Naive thymus-derived CD4-positive, alpha-beta T cell (primary cell): ENCODE measurements at regions not wholly inside any gene's neighbourhood (a gene's known extent, or its start where the extent isn't known, plus 50 kb on each side); places are given as distances from the start of the nearest gene placed in this dataset.

Experiments
- ATAC-seq: fragments of 150-1000 bp; cut with Tn5 transposase; 2 replicates; pipeline ENCODE4 v1.10.0; 2021; ENCODE audit warnings: mild to moderate bottlenecking, moderate library complexity
- CTCF ChIA-PET: fragments of 350-600 bp; sonication (Branson Sonifier 250); formaldehyde crosslinking; loops from one replicate; lab custom pipeline; 2021; ENCODE audit warnings: antibody characterized with exemption; lab: Charles Lee
- POLR2A ChIA-PET: fragments of 350-600 bp; sonication (Branson Sonifier 250); formaldehyde crosslinking; loops from one replicate; lab custom pipeline; 2021; ENCODE audit warnings: antibody characterized with exemption, inconsistent platforms; lab: Charles Lee
- DNase-seq, 9 donors: peaks; one replicate each; pipeline versions ENCODE4 v3.0.0 to v3.0.0-alpha.2; 2020 to 2022; ENCODE audit warnings: mixed read lengths in 1 of 9
- H3K27ac ChIP-seq: one replicate; pipeline ENCODE4 v1.7.0; 2013; ENCODE audit warnings: mild to moderate bottlenecking, low read depth, low read length, moderate library complexity
- H3K27me3 ChIP-seq, 2 donors: one replicate each; pipeline ENCODE4 v1.7.0; 2013; ENCODE audit warnings: low read length in 2 of 2, mild to moderate bottlenecking in 2 of 2, moderate library complexity in 2 of 2; ENCODE audit not compliant: control insufficient read depth in 2 of 2, insufficient read depth in 2 of 2
- H3K36me3 ChIP-seq, 3 experiments: 1 replicate in 2 of 3; 2 replicates in 1 of 3; pipeline ENCODE4 v1.7.0; 2013; ENCODE audit warnings: low read length in 3 of 3, mild to moderate bottlenecking in 3 of 3, moderate library complexity in 1 of 3; ENCODE audit not compliant: insufficient read depth in 3 of 3, control insufficient read depth in 2 of 3
- H3K4me1 ChIP-seq, 2 donors: one replicate each; pipeline ENCODE4 v1.7.0; 2013; ENCODE audit warnings: low read length in 2 of 2, mild to moderate bottlenecking in 2 of 2, moderate library complexity in 1 of 2; ENCODE audit not compliant: control insufficient read depth in 2 of 2, insufficient read depth in 2 of 2
- H3K4me3 ChIP-seq: 2 replicates; pipeline ENCODE4 v1.7.0; 2013; ENCODE audit warnings: mild to moderate bottlenecking, low read length
- H3K9me3 ChIP-seq, 3 experiments: 1 replicate in 2 of 3; 2 replicates in 1 of 3; pipeline ENCODE4 v1.7.0; 2013; ENCODE audit warnings: low read length in 3 of 3; ENCODE audit not compliant: control insufficient read depth in 2 of 3
- H3K27ac Mint-ChIP-seq, 9 donors: one replicate each; pipeline ENCODE4 v1.8.0; 2020 to 2022; ENCODE audit warnings: mixed read lengths in 9 of 9, mild to moderate bottlenecking in 8 of 9, moderate library complexity in 5 of 9, inconsistent platforms in 2 of 9
- H3K27me3 Mint-ChIP-seq, 5 donors: one replicate each; pipeline ENCODE4 v1.8.0; 2021 to 2022; ENCODE audit warnings: mixed read lengths in 5 of 5, mild to moderate bottlenecking in 1 of 5
- H3K36me3 Mint-ChIP-seq, 5 donors: one replicate each; pipeline ENCODE4 v1.8.0; 2020 to 2022; ENCODE audit warnings: mixed read lengths in 5 of 5, mild to moderate bottlenecking in 3 of 5, inconsistent platforms in 1 of 5
- H3K4me1 Mint-ChIP-seq, 7 donors: one replicate each; pipeline ENCODE4 v1.8.0; 2020 to 2022; ENCODE audit warnings: mixed read lengths in 7 of 7, mild to moderate bottlenecking in 3 of 7, inconsistent platforms in 1 of 7
- H3K4me3 Mint-ChIP-seq, 10 donors: one replicate each; pipeline ENCODE4 v1.8.0; 2020 to 2022; ENCODE audit warnings: mild to moderate bottlenecking in 10 of 10, mixed read lengths in 10 of 10, moderate library complexity in 6 of 10, inconsistent platforms in 2 of 10
- H3K9me3 Mint-ChIP-seq, 11 donors: one replicate each; pipeline ENCODE4 v1.8.0; 2020 to 2022; ENCODE audit warnings: mixed read lengths in 11 of 11, mild to moderate bottlenecking in 4 of 11, inconsistent platforms in 1 of 11, moderate library complexity in 1 of 11
- intact Hi-C, 2 donors: fragments of 100-400 bp; cut with micrococcal nuclease; formaldehyde crosslinking; loops; one replicate each; pipeline ENCODE4 v1.15.1; 2023

- no peak overlapping the region for H3K4me3 ChIP-seq
- peaks cover 0 to 5% (median 0%) of the 10 kb centered on the region in 11 donors for H3K9me3 Mint-ChIP-seq
- POLR2A ChIA-PET = no interaction called here
- peaks cover 4 to 24% (median 16%) of the 10 kb centered on the region in 5 donors for H3K27me3 Mint-ChIP-seq
- intact Hi-C loops = no loop called here
- no peak overlapping the region for H3K27ac Mint-ChIP-seq
- no peak overlapping the region for H3K4me3 Mint-ChIP-seq
- no peak overlapping the region for H3K27ac ChIP-seq
- no peaks in the 10 kb centered on the region for H3K27me3 ChIP-seq
- CTCF ChIA-PET = interaction anchor here (0.7 kb wide), 1 partner anchor 10 kb away, joined by 3 read pairs; no protein-coding TSS in a partner anchor
- no peaks in the 10 kb centered on the region for H3K4me1 Mint-ChIP-seq
- H3K36me3 Mint-ChIP-seq = no peaks in the 10 kb centered on the region
- ATAC-seq (no peak), DNase-seq (no peak)
- H3K4me1 ChIP-seq = no peaks in the 10 kb centered on the region
- no peaks in the 10 kb centered on the region for H3K9me3 ChIP-seq
- H3K36me3 ChIP-seq = no peaks in the 10 kb centered on the region
These were observed 171.4 kb upstream of the SERPINE2 start for GRCh38 chr2:224210286-224211180.

GRCh38 chr2:224209555-224210285 is 170.6 kb upstream of the SERPINE2 start:
- CTCF ChIA-PET = interaction anchor here (0.7 kb wide), 1 partner anchor 11 kb away, joined by 3 read pairs; no protein-coding TSS in a partner anchor
- Mint-ChIP-seq H3K4me3 (no peak overlapping the region), H3K36me3 (no peaks in the 10 kb centered on the region), H3K4me1 (no peaks in the 10 kb centered on the region), H3K9me3 (peaks cover 0 to 5% (median 0%) of the 10 kb centered on the region in 11 donors), H3K27ac (no peak overlapping the region), H3K27me3 (peaks cover 4 to 27% (median 16%) of the 10 kb centered on the region in 5 donors)
- no peak overlapping the region for H3K4me3 ChIP-seq
- no peaks in the 10 kb centered on the region for H3K27me3 ChIP-seq
- H3K36me3 ChIP-seq = no peaks in the 10 kb centered on the region
- DNase-seq (no peak), ATAC-seq (no peak)
- no peak overlapping the region for H3K27ac ChIP-seq
- H3K4me1 ChIP-seq = no peaks in the 10 kb centered on the region
- POLR2A ChIA-PET = no interaction called here
- H3K9me3 ChIP-seq = no peaks in the 10 kb centered on the region
- intact Hi-C loops = no loop called here

- Histone ChIP-seq H3K4me3 (no peak overlapping the region), H3K36me3 (no peaks in the 10 kb centered on the region), H3K9me3 (no peaks in the 10 kb centered on the region), H3K27me3 (no peaks in the 10 kb centered on the region), H3K4me1 (no peaks in the 10 kb centered on the region), H3K27ac (no peak overlapping the region)
- peaks cover 4 to 33% (median 16%) of the 10 kb centered on the region in 5 donors for H3K27me3 Mint-ChIP-seq
- POLR2A ChIA-PET = no interaction called here
- no peaks in the 10 kb centered on the region for H3K36me3 Mint-ChIP-seq
- no peak overlapping the region for H3K27ac Mint-ChIP-seq
- no peaks in the 10 kb centered on the region for H3K4me1 Mint-ChIP-seq
- no peak for ATAC-seq
- CTCF ChIA-PET = no interaction called here
- intact Hi-C loops = no loop called here
- no peak overlapping the region for H3K4me3 Mint-ChIP-seq
- H3K9me3 Mint-ChIP-seq = peaks cover 0 to 5% (median 0%) of the 10 kb centered on the region in 11 donors
- DNase-seq = no peak
These were observed 169.4 kb upstream of the SERPINE2 start for GRCh38 chr2:224208443-224208842.

- peaks cover 0 to 5% (median 0%) of the 10 kb centered on the region in 11 donors for H3K9me3 Mint-ChIP-seq
- H3K4me3 Mint-ChIP-seq = no peak overlapping the region
- ChIA-PET POLR2A (no interaction called here), CTCF (no interaction called here)
- H3K36me3 Mint-ChIP-seq = no peaks in the 10 kb centered on the region
- H3K36me3 ChIP-seq = no peaks in the 10 kb centered on the region
- H3K27ac ChIP-seq = no peak overlapping the region
- no peak for DNase-seq
- H3K4me1 Mint-ChIP-seq = no peaks in the 10 kb centered on the region
- H3K27ac Mint-ChIP-seq = no peak overlapping the region
- ATAC-seq = no peak
- peaks cover 4 to 33% (median 17%) of the 10 kb centered on the region in 5 donors for H3K27me3 Mint-ChIP-seq
- intact Hi-C loops = no loop called here
- H3K27me3 ChIP-seq = no peaks in the 10 kb centered on the region
- no peaks in the 10 kb centered on the region for H3K4me1 ChIP-seq
- H3K4me3 ChIP-seq = no peak overlapping the region
- H3K9me3 ChIP-seq = no peaks in the 10 kb centered on the region
These were observed 168.9 kb upstream of the SERPINE2 start for GRCh38 chr2:224208007-224208406.

- no peak overlapping the region for H3K27ac ChIP-seq
- ATAC-seq = no peak
- no peak for DNase-seq
- Mint-ChIP-seq H3K27me3 (peaks cover 4 to 33% (median 23%) of the 10 kb centered on the region in 5 donors), H3K4me1 (no peaks in the 10 kb centered on the region), H3K36me3 (no peaks in the 10 kb centered on the region), H3K27ac (no peak overlapping the region), H3K4me3 (no peak overlapping the region), H3K9me3 (peaks cover 0 to 5% (median 0%) of the 10 kb centered on the region in 11 donors)
- intact Hi-C loops = no loop called here
- CTCF ChIA-PET = no interaction called here
- H3K27me3 ChIP-seq = no peaks in the 10 kb centered on the region
- H3K4me1 ChIP-seq = no peaks in the 10 kb centered on the region
- no peak overlapping the region for H3K4me3 ChIP-seq
- no peaks in the 10 kb centered on the region for H3K36me3 ChIP-seq
- H3K9me3 ChIP-seq = no peaks in the 10 kb centered on the region
- POLR2A ChIA-PET = no interaction called here
These were observed 167.7 kb upstream of the SERPINE2 start for GRCh38 chr2:224206816-224207215.

GRCh38 chr2:224202281-224202865 is 163.3 kb upstream of the SERPINE2 start:
- ChIA-PET CTCF (no interaction called here), POLR2A (no interaction called here)
- Mint-ChIP-seq H3K4me3 (no peak overlapping the region), H3K9me3 (peaks cover 0 to 5% (median 0%) of the 10 kb centered on the region in 11 donors), H3K27me3 (peaks cover 2 to 24% (median 12%) of the 10 kb centered on the region in 5 donors), H3K4me1 (no peaks in the 10 kb centered on the region), H3K36me3 (no peaks in the 10 kb centered on the region), H3K27ac (no peak overlapping the region)
- intact Hi-C loops = no loop called here
- Histone ChIP-seq H3K27ac (no peak overlapping the region), H3K36me3 (no peaks in the 10 kb centered on the region), H3K4me3 (no peak overlapping the region), H3K4me1 (no peaks in the 10 kb centered on the region), H3K9me3 (no peaks in the 10 kb centered on the region), H3K27me3 (no peaks in the 10 kb centered on the region)
- ATAC-seq (no peak), DNase-seq (no peak)
